ENCODE measurements at regions not wholly inside any gene's neighbourhood (a gene's known extent, or its start where the extent isn't known, plus 50 kb on each side); places are given as distances from the start of the nearest gene placed in this dataset.

GRCh38 chr2:105451571-105452166 lies 52.8 kb upstream of the FHL2 start:
- no peak for DNase-seq (ENCODE audit: low read depth in 3 of 3)

- DNase-seq (ENCODE audit: low read depth in 3 of 3), result no peak
Measured at GRCh38 chr2:105450471-105450870, 51.6 kb upstream of the FHL2 start.

GRCh38 chr2:105449076-105449475 lies 50.2 kb upstream of the FHL2 start:
- no peak for DNase-seq (ENCODE audit: low read depth in 3 of 3)

Data from stimulated activated CD4-positive, alpha-beta T cell treated with anti-CD3 and anti-CD28 coated beads, TNF-alpha, amount 100 ng/mL, for 24 hours (primary cell).